IPS DF 6.9 (cell line): ENCODE measurements at regions not wholly inside any gene's neighbourhood (a gene's known extent, or its start where the extent isn't known, plus 50 kb on each side); places are given as distances from the start of the nearest gene placed in this dataset.
A peak's percentile ranks its signal among the peaks of the same experiment; 100 is the strongest.

Source experiments
- DNase-seq: peaks from one replicate; pipeline ENCODE4 v3.0.0-alpha.2; 2013; ENCODE audit warnings: low read depth, low spot score
- H3K27ac ChIP-seq: one replicate; pipeline ENCODE4 v1.5.1; 2013; ENCODE audit warnings: low read length, control low read depth
- H3K27me3 ChIP-seq: 2 replicates; pipeline ENCODE4 v1.6.1; 2013; ENCODE audit warnings: mild to moderate bottlenecking, low read length; ENCODE audit not compliant: control insufficient read depth, insufficient read depth
- H3K36me3 ChIP-seq: 2 replicates; pipeline ENCODE4 v1.6.1; 2013; ENCODE audit warnings: low read length; ENCODE audit not compliant: control insufficient read depth, insufficient read depth
- H3K4me1 ChIP-seq: 2 replicates; pipeline ENCODE4 v1.6.1; 2013; ENCODE audit warnings: low read length; ENCODE audit not compliant: control insufficient read depth, insufficient read depth
- H3K4me3 ChIP-seq: 2 replicates; pipeline ENCODE4 v1.5.1; 2013; ENCODE audit warnings: mild to moderate bottlenecking, low read length
- H3K9me3 ChIP-seq: 2 replicates; pipeline ENCODE4 v1.6.1; 2013; ENCODE audit warnings: low read length, inconsistent platforms; ENCODE audit not compliant: control insufficient read depth, insufficient read depth
- WGBS: extraction: QIAGEN DNeasy Blood & Tissue Kit; methylation state at CpG from one replicate; pipeline ENCODE4 v1.1.7; 2013; ENCODE audit warnings: mixed read lengths, missing lambda C conversion rate; ENCODE audit not compliant: insufficient read length, insufficient coverage; 5-methylcytosine and 5-hydroxymethylcytosine counted together

- no peaks in the 10 kb centered on the region for H3K4me1 ChIP-seq
- peak; percentile 67 for DNase-seq
- no peaks in the 10 kb centered on the region for H3K36me3 ChIP-seq
- H3K27me3 ChIP-seq: no peaks in the 10 kb centered on the region
- no CpG with 5 or more reads among the region's 5 CpGs for WGBS
- H3K4me3 ChIP-seq: no peak overlapping the region
- no peak overlapping the region for H3K27ac ChIP-seq
- H3K9me3 ChIP-seq: no peaks in the 10 kb centered on the region
Observed at GRCh38 chr5:162209005-162209605, 141.5 kb downstream of the GABRG2 start.

GRCh38 chr5:162214551-162214950 lies 147.0 kb downstream of the GABRG2 start:
- Histone ChIP-seq H3K36me3 (no peaks in the 10 kb centered on the region), H3K27me3 (no peaks in the 10 kb centered on the region), H3K4me1 (no peaks in the 10 kb centered on the region), H3K4me3 (no peak overlapping the region), H3K9me3 (no peaks in the 10 kb centered on the region), H3K27ac (no peak overlapping the region)
- no CpG with 5 or more reads among the region's 2 CpGs for WGBS
- DNase-seq: no peak

DNA sequence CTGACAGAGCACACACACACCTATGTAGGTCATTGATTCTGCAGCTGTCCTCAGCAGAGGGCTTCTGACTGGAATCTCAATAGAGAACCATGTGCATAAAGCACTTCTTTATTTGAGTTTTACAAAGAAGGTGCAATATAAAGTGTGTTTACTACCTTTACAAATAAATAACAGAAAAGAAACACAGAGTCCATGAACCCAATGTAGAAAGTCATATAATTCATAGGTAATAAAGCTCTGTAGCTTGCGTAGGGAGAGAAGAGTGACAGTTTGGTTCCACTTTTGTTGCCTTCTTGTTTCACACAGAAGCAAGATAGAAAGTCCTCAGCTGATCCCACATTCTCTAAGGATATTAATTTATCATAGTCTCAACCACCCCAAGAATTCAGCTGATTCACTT lies 149.5 kb downstream of the GABRG2 start:
- Histone ChIP-seq H3K36me3 (no peaks in the 10 kb centered on the region), H3K4me3 (no peak overlapping the region), H3K4me1 (no peaks in the 10 kb centered on the region), H3K27me3 (no peaks in the 10 kb centered on the region), H3K9me3 (no peaks in the 10 kb centered on the region), H3K27ac (no peak overlapping the region)
- no peak for DNase-seq
- no CpG with 5 or more reads among the region's 1 CpG for WGBS

- Histone ChIP-seq H3K36me3 (no peaks in the 10 kb centered on the region), H3K27me3 (no peaks in the 10 kb centered on the region), H3K9me3 (no peaks in the 10 kb centered on the region), H3K4me1 (no peaks in the 10 kb centered on the region), H3K4me3 (no peak overlapping the region), H3K27ac (no peak overlapping the region)
- DNase-seq: no peak
Observed at GRCh38 chr5:162221910-162222309, 154.3 kb downstream of the GABRG2 start.

- H3K27ac ChIP-seq: no peak overlapping the region
- no peaks in the 10 kb centered on the region for H3K27me3 ChIP-seq
- DNase-seq: peak; percentile 25
- no CpG with 5 or more reads among the region's 2 CpGs for WGBS
- no peaks in the 10 kb centered on the region for H3K4me1 ChIP-seq
- H3K4me3 ChIP-seq: no peak overlapping the region
- H3K9me3 ChIP-seq: no peaks in the 10 kb centered on the region; the same call in 1 of the 2 replicates
- no peaks in the 10 kb centered on the region for H3K36me3 ChIP-seq
Observed at GRCh38 chr5:162227075-162227474, 159.5 kb downstream of the GABRG2 start.

DNA sequence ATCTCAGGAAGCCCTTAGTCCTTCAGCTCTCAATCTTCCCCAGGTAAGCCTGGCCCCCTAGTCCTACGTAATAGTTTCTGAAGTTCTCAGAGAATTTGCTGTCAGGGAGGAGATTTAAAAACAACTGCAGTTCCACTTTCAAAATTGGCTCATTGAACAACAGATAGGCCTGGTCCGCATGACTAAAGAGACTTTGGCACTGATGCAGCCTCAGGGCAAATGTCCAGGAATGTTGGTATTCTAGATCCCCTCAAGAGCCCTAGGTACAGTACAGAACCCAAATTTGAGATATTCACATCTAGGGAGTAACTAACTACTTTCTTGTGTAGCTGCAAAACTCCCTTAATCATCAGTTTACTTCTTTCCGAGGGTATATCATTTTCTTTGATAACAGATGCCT lies 162.8 kb downstream of the GABRG2 start:
- Histone ChIP-seq H3K4me3 (no peak overlapping the region), H3K27me3 (no peaks in the 10 kb centered on the region), H3K36me3 (no peaks in the 10 kb centered on the region), H3K9me3 (no peaks in the 10 kb centered on the region; the same call in 1 of the 2 replicates), H3K27ac (no peak overlapping the region), H3K4me1 (no peaks in the 10 kb centered on the region; the same call in 1 of the 2 replicates)
- WGBS: no CpG with 5 or more reads among the region's 3 CpGs
- DNase-seq: no peak

DNA sequence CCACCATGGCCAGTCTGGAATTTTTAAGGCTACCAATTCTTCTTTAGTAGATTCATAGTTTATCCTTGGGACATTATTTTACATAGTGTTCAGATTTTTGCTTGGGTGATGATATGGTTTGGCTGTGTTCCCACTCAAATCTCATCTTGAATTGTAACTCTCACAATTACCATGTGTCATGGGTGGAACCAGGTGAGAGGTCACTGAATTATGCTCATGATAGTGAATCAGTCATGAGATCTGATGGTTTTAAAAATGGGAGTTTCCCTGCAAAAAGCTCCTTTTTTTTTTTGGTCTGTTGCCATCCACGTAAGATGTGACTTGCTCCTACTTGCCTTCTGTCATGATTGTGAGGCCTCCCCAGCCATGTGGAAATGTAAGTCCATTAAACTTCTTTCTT lies 163.9 kb downstream of the GABRG2 start:
- H3K4me3 ChIP-seq: no peak overlapping the region
- no peaks in the 10 kb centered on the region for H3K36me3 ChIP-seq
- no peak overlapping the region for H3K27ac ChIP-seq
- WGBS: no CpG with 5 or more reads among the region's 1 CpG
- H3K9me3 ChIP-seq: peaks cover 2% of the 10 kb centered on the region
- no peaks in the 10 kb centered on the region for H3K27me3 ChIP-seq
- no peaks in the 10 kb centered on the region; the same call in 1 of the 2 replicates for H3K4me1 ChIP-seq
- no peak for DNase-seq

DNA sequence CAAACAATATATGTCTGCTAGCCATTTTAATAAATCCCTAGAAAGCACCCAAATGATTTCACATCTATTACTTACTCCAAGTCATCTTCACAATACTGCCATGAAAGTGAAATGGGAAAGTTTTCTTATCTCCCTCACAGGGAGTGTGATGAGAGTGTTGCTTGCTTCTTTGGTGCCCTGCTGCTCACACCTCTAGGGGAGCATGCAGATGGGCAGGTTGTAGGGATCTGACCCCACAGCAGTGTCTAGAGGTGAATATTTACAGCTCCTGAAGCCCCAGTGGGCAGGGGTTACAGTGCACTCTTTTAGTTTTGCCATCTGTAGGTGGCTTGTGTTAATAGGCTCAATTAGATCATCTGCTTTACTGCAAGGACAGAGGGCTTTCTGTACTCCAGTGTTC lies 173.2 kb downstream of the GABRG2 start:
- Histone ChIP-seq H3K27ac (no peak overlapping the region), H3K4me3 (no peak overlapping the region), H3K9me3 (peaks cover 2% of the 10 kb centered on the region; the same call in 1 of the 2 replicates), H3K4me1 (no peaks in the 10 kb centered on the region), H3K36me3 (no peaks in the 10 kb centered on the region), H3K27me3 (no peaks in the 10 kb centered on the region)
- DNase-seq: no peak

GRCh38 chr5:162242416-162242815 lies 174.8 kb downstream of the GABRG2 start:
- no peak overlapping the region for H3K27ac ChIP-seq
- H3K4me1 ChIP-seq: no peaks in the 10 kb centered on the region
- H3K36me3 ChIP-seq: no peaks in the 10 kb centered on the region
- no peak for DNase-seq
- no peaks in the 10 kb centered on the region for H3K27me3 ChIP-seq
- no peaks in the 10 kb centered on the region for H3K9me3 ChIP-seq
- H3K4me3 ChIP-seq: no peak overlapping the region

DNA sequence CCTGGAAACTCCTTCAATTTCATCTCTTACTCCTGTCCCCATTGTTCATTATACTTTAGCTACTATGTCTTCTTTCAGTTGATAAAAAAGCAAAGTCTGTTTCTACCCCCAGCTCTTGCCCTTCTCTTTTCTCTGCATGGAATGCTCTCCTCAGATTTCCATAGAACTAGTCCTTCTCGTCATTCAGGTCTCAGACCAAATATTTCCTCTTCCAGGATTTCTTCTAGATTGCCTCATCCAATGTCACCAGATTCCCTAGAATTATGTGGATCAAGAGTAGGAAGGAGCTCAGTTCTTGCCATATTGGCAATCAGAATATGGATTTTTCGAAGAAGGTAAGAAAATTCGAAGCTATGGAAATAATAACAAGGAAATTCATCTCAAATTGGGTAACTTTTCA lies 176.1 kb downstream of the GABRG2 start:
- H3K4me1 ChIP-seq: no peaks in the 10 kb centered on the region
- H3K27ac ChIP-seq: no peak overlapping the region
- WGBS: no CpG with 5 or more reads among the region's 3 CpGs
- H3K4me3 ChIP-seq: no peak overlapping the region
- no peak for DNase-seq
- no peaks in the 10 kb centered on the region for H3K27me3 ChIP-seq
- H3K9me3 ChIP-seq: no peaks in the 10 kb centered on the region
- H3K36me3 ChIP-seq: no peaks in the 10 kb centered on the region

DNA sequence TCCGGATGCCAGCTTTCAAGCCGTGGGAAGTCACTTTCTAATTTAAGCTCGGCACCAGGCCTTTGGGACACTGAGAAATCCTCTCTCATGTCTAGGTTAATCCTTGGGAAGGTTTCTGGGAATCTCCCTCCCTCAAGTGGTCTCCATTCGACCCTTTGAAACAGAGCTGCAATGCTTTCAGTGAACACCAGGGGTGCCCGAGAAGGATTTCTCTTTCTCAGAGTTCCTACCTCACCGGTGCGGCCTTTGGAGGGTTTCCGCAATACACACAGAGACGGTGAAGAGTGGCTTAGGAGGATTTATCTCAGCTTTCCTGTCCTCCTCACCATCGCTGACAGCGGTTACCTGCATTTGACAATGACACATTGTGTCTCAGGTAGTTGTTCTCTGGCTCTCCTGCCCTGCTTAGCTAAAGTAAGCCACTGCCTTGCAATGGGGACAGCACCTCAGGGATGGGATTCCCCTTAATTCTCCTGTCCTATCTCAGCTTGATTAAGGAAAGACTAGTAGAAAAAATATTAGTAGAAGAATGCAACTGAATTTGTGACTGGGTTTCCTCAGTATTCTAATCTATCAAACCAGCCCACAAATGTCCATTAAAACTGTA lies 180.6 kb downstream of the GABRG2 start:
- H3K27me3 ChIP-seq: no peaks in the 10 kb centered on the region
- H3K36me3 ChIP-seq: no peaks in the 10 kb centered on the region
- no CpG with 5 or more reads among the region's 11 CpGs for WGBS
- no peaks in the 10 kb centered on the region for H3K9me3 ChIP-seq
- peak; percentile 52 for DNase-seq
- H3K4me1 ChIP-seq: no peaks in the 10 kb centered on the region
- H3K4me3 ChIP-seq: no peak overlapping the region
- H3K27ac ChIP-seq: no peak overlapping the region
